Tibial nerve (tissue), 4 donors: ENCODE measurements at regions not wholly inside any gene's neighbourhood (a gene's known extent, or its start where the extent isn't known, plus 50 kb on each side); places are given as distances from the start of the nearest gene placed in this dataset.

ENCODE experiments used
- EP300 ChIP-seq, 2 donors: sonication (generic); formaldehyde crosslinking; IDR thresholded peaks; one replicate each; pipeline ENCODE4 v1.6.1; 2017; ENCODE audit warnings: antibody characterized with exemption in 2 of 2, mild to moderate bottlenecking in 1 of 2
- POLR2A ChIP-seq, 2 donors: fragments of 450-650 bp; IDR thresholded peaks; one replicate each; pipeline ENCODE4 v1.6.1; 2017; ENCODE audit warnings: antibody characterized with exemption in 2 of 2, mild to moderate bottlenecking in 2 of 2, moderate library complexity in 2 of 2
- TF ChIP-seq, protein P1 (sequence below), 5 experiments: fragments of 200-600 bp in 3 of 5; fragments of 450-650 bp in 2 of 5; sonication (generic) in 3 of 5; IDR thresholded peaks; one replicate each; pipeline ENCODE4 v1.5.1; 2016 to 2019; ENCODE audit warnings: antibody characterized with exemption in 5 of 5, mild to moderate bottlenecking in 3 of 5, moderate library complexity in 2 of 5

GRCh38 chr10:88110822-88111221, 247.4 kb downstream of the PTEN start:
- TF ChIP-seq, protein P1, sequence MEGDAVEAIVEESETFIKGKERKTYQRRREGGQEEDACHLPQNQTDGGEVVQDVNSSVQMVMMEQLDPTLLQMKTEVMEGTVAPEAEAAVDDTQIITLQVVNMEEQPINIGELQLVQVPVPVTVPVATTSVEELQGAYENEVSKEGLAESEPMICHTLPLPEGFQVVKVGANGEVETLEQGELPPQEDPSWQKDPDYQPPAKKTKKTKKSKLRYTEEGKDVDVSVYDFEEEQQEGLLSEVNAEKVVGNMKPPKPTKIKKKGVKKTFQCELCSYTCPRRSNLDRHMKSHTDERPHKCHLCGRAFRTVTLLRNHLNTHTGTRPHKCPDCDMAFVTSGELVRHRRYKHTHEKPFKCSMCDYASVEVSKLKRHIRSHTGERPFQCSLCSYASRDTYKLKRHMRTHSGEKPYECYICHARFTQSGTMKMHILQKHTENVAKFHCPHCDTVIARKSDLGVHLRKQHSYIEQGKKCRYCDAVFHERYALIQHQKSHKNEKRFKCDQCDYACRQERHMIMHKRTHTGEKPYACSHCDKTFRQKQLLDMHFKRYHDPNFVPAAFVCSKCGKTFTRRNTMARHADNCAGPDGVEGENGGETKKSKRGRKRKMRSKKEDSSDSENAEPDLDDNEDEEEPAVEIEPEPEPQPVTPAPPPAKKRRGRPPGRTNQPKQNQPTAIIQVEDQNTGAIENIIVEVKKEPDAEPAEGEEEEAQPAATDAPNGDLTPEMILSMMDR (IDR thresholded peaks at IDR 0.05) = no peak
- TF ChIP-seq POLR2A (IDR thresholded peaks at IDR 0.05) (no peak), EP300 (IDR thresholded peaks at IDR 0.05) (no peak)
